MM.1S (cell line): ENCODE measurements at regions not wholly inside any gene's neighbourhood (a gene's known extent, or its start where the extent isn't known, plus 50 kb on each side); places are given as distances from the start of the nearest gene placed in this dataset.

Source experiments
- DNase-seq: peaks from one replicate; pipeline ENCODE4 v3.0.0-alpha.2; 2015
- H2AFZ ChIP-seq: fragments of 300-600 bp; sonication (generic); 2 replicates; pipeline ENCODE4 v1.6.0; 2016; ENCODE audit warnings: antibody characterized with exemption, low read length
- H3F3A ChIP-seq: fragments of 300-600 bp; sonication (generic); 2 replicates; pipeline ENCODE4 v1.6.1; 2016; ENCODE audit warnings: mild to moderate bottlenecking, antibody characterized with exemption, low read length, moderate library complexity, mixed read lengths; ENCODE audit not compliant: insufficient read depth
- H3K27ac ChIP-seq: fragments of 300-600 bp; sonication (generic); 2 replicates; pipeline ENCODE4 v1.5.1; 2016; ENCODE audit warnings: mild to moderate bottlenecking, low read length
- H3K27me3 ChIP-seq: fragments of 300-600 bp; sonication (generic); replicated peaks from 2 replicates; pipeline ENCODE4 v1.6.0; 2016; ENCODE audit warnings: low read length; ENCODE audit not compliant: insufficient read depth
- H3K36me3 ChIP-seq: fragments of 300-600 bp; sonication (generic); replicated peaks from 2 replicates; pipeline ENCODE4 v1.6.1; 2016; ENCODE audit warnings: mild to moderate bottlenecking, low read length, mixed read lengths; ENCODE audit not compliant: insufficient read depth
- H3K4me1 ChIP-seq: fragments of 300-600 bp; sonication (generic); 2 replicates; pipeline ENCODE4 v1.6.1; 2016; ENCODE audit warnings: low read length, mixed read lengths
- H3K4me2 ChIP-seq: fragments of 300-600 bp; sonication (generic); 2 replicates; pipeline ENCODE4 v1.6.0; 2016; ENCODE audit warnings: low read depth, low read length
- H3K4me3 ChIP-seq: fragments of 300-600 bp; sonication (generic); 2 replicates; pipeline ENCODE4 v1.5.1; 2016; ENCODE audit warnings: low read length, mixed read lengths
- H3K79me2 ChIP-seq: fragments of 300-600 bp; sonication (generic); 2 replicates; pipeline ENCODE4 v1.6.1; 2016; ENCODE audit warnings: mixed run types, low read length, mixed read lengths
- H3K9ac ChIP-seq: fragments of 300-600 bp; sonication (generic); 2 replicates; pipeline ENCODE4 v1.6.1; 2016; ENCODE audit warnings: low read length, mixed read lengths
- H3K9me2 ChIP-seq: fragments of 300-600 bp; sonication (generic); replicated peaks from 2 replicates; pipeline ENCODE4 v1.6.1; 2016; ENCODE audit warnings: mild to moderate bottlenecking, low read length, mixed read lengths; ENCODE audit not compliant: insufficient read depth
- H3K9me3 ChIP-seq: fragments of 300-600 bp; sonication (generic); replicated peaks from 2 replicates; pipeline ENCODE4 v1.6.1; 2016; ENCODE audit warnings: mild to moderate bottlenecking, low read length, mixed read lengths; ENCODE audit not compliant: insufficient read depth
- H4K20me1 ChIP-seq: fragments of 300-600 bp; sonication (generic); 2 replicates; pipeline ENCODE4 v1.6.1; 2016; ENCODE audit warnings: mild to moderate bottlenecking, low read length, moderate library complexity, mixed read lengths; ENCODE audit not compliant: insufficient read depth
- EZH2 ChIP-seq: fragments of 300-600 bp; sonication (generic); optimal IDR thresholded peaks from 2 replicates; pipeline ENCODE3; 2017; ENCODE audit warnings: low read depth, mild to moderate bottlenecking, antibody characterized with exemption, low read length, mixed read lengths
- EZH2phosphoT487 ChIP-seq: fragments of 300-600 bp; sonication (generic); IDR thresholded peaks from 2 replicates; pipeline ENCODE4 v1.6.1; 2018; ENCODE audit warnings: antibody characterized with exemption, low read length
- TF ChIP-seq, protein P1 (sequence below): fragments of 300-600 bp; sonication (generic); IDR thresholded peaks from 2 replicates; pipeline ENCODE4 v1.5.1; 2016; ENCODE audit warnings: antibody characterized with exemption, low read length, mixed read lengths

DNA sequence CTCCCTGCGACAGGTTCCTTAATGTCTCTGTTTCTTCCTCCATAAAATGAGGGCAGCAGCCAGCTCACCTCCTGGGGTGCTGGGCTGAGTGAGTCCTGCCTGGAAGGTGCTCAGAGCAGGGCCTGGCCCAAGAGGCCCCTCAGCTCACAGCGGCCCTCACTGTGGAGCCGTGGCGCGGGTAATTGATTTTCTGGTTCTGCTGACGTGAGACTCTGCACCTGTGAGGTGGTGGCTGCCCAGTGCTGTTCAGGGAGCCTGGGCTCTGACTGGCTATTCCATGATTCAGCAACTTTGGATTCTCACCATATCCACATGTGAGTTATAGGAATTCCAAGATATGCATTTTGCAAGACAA, 266.6 kb downstream of the ADGRD1 start:
- Histone ChIP-seq H2AFZ (no peak overlapping the region), H3K9ac (no peak overlapping the region), H3K4me1 (no peaks in the 10 kb centered on the region), H3K36me3 (no peaks in the 10 kb centered on the region), H3K9me3 (no peaks in the 10 kb centered on the region), H3K79me2 (no peaks in the 10 kb centered on the region), H3F3A (no peaks in the 10 kb centered on the region), H4K20me1 (no peaks in the 10 kb centered on the region), H3K27me3 (peaks cover 19% of the 10 kb centered on the region; the same call in 1 of the 2 replicates), H3K4me2 (no peak overlapping the region), H3K27ac (no peak overlapping the region), H3K4me3 (no peak overlapping the region), H3K9me2 (no peaks in the 10 kb centered on the region)
- no peak for DNase-seq
- TF ChIP-seq EZH2, result no peak
- no peak for TF ChIP-seq EZH2phosphoT487
- TF ChIP-seq, protein P1, sequence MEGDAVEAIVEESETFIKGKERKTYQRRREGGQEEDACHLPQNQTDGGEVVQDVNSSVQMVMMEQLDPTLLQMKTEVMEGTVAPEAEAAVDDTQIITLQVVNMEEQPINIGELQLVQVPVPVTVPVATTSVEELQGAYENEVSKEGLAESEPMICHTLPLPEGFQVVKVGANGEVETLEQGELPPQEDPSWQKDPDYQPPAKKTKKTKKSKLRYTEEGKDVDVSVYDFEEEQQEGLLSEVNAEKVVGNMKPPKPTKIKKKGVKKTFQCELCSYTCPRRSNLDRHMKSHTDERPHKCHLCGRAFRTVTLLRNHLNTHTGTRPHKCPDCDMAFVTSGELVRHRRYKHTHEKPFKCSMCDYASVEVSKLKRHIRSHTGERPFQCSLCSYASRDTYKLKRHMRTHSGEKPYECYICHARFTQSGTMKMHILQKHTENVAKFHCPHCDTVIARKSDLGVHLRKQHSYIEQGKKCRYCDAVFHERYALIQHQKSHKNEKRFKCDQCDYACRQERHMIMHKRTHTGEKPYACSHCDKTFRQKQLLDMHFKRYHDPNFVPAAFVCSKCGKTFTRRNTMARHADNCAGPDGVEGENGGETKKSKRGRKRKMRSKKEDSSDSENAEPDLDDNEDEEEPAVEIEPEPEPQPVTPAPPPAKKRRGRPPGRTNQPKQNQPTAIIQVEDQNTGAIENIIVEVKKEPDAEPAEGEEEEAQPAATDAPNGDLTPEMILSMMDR, result no peak

DNA sequence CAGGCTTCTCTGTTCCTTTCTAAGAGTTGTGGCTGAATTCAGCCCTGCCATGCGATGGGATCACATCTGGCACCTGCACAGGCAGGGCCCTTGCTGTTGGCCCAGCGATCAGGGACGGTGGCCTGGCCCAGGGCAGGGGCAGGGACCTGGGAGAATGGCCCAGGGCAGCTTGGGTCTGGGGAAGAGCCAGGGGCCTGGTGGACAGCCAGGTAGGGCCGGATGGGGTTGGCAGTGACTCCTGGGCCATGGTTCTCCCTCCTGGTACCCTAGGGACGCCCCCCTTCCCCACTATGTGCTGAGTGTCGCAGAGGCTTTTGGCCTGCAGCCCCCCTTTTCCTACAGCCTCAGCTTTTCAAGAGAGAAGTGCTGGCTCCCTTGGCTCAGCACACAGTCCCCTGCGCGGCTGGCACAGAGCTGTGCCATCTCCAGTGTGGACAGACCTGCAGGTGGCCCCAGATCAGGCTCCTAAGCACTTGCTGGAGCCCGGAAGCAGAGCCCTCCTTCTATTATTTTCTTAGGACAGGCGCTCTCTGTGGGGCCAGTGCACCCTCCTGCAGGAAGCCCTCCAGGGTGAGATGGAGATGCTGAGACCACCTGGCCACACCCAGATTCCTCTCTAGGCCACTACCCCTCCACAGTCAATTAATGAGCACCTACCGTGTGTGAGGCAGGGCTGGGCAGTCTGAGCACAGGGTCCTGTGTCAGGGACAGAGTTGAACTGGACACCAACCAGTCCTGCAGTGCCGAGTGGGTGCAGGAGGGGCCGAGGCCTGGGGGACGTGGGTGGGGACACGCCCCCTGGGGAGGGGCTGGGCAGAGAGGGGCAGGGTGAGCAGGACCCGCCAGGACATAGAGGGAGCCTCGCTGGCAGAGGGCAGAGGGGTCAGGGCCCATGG, 267.6 kb downstream of the ADGRD1 start:
- H3K9ac ChIP-seq, result no peak overlapping the region
- H3K9me2 ChIP-seq, result no peaks in the 10 kb centered on the region
- H3K4me2 ChIP-seq, result no peak overlapping the region
- no peaks in the 10 kb centered on the region for H3K4me1 ChIP-seq
- DNase-seq, result no peak
- H3K79me2 ChIP-seq, result no peaks in the 10 kb centered on the region
- peaks cover 19% of the 10 kb centered on the region; the same call in 1 of the 2 replicates for H3K27me3 ChIP-seq
- H3K27ac ChIP-seq, result no peak overlapping the region
- no peaks in the 10 kb centered on the region for H3K36me3 ChIP-seq
- no peaks in the 10 kb centered on the region for H3K9me3 ChIP-seq
- H3K4me3 ChIP-seq, result no peak overlapping the region
- TF ChIP-seq, protein P1, result no peak
- TF ChIP-seq EZH2phosphoT487 (no peak), EZH2 (no peak)
- no peak overlapping the region for H2AFZ ChIP-seq
- no peaks in the 10 kb centered on the region for H4K20me1 ChIP-seq
- H3F3A ChIP-seq, result no peaks in the 10 kb centered on the region

DNA sequence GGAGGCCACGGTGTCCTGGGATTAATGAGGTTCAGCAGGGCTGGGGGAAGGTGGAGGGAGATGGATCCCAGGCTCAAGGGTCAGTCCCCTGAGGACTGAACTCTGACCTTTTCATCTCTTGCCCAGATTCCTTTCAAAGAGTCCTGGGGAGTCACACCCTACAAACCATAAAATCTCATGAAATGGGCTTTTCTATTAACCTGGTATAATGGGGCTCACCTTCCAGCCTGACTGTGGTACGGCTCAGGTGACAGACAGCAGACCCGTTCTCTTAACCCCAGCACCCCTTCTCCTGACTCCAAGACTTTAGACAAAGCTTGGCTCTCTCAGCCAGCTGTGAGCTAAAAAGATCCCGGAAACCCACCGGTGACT, 268.2 kb downstream of the ADGRD1 start:
- Histone ChIP-seq H3K4me1 (no peaks in the 10 kb centered on the region), H2AFZ (no peak overlapping the region), H4K20me1 (no peaks in the 10 kb centered on the region), H3K9me2 (no peaks in the 10 kb centered on the region), H3K9ac (no peak overlapping the region), H3F3A (no peaks in the 10 kb centered on the region), H3K27me3 (peaks cover 18% of the 10 kb centered on the region; the same call in 1 of the 2 replicates), H3K79me2 (no peaks in the 10 kb centered on the region), H3K36me3 (no peaks in the 10 kb centered on the region), H3K4me2 (no peak overlapping the region), H3K4me3 (no peak overlapping the region), H3K27ac (no peak overlapping the region), H3K9me3 (no peaks in the 10 kb centered on the region)
- DNase-seq, result no peak
- TF ChIP-seq EZH2 (no peak), EZH2phosphoT487 (no peak)
- TF ChIP-seq, protein P1, result no peak
